Osteocyte (in vitro differentiated cells): ENCODE measurements at regions not wholly inside any gene's neighbourhood (a gene's known extent, or its start where the extent isn't known, plus 50 kb on each side); places are given as distances from the start of the nearest gene placed in this dataset.

Source experiments
- DNase-seq: peaks from one replicate; pipeline ENCODE4 v3.0.0; 2021; ENCODE audit warnings: mixed read lengths; ENCODE audit not compliant: unreplicated experiment; ENCODE audit errors: extremely low spot score
- H3K27ac Mint-ChIP-seq: one replicate; pipeline ENCODE4 v1.8.0; 2021; ENCODE audit warnings: mild to moderate bottlenecking, mixed read lengths; ENCODE audit not compliant: unreplicated experiment
- H3K27me3 Mint-ChIP-seq: one replicate; pipeline ENCODE4 v1.8.0; 2021; ENCODE audit warnings: mixed read lengths; ENCODE audit not compliant: unreplicated experiment
- H3K36me3 Mint-ChIP-seq: one replicate; pipeline ENCODE4 v1.8.0; 2021; ENCODE audit warnings: mixed read lengths; ENCODE audit not compliant: unreplicated experiment
- H3K4me1 Mint-ChIP-seq: one replicate; pipeline ENCODE4 v1.8.0; 2021; ENCODE audit warnings: mixed read lengths; ENCODE audit not compliant: unreplicated experiment
- H3K4me3 Mint-ChIP-seq: one replicate; pipeline ENCODE4 v1.8.0; 2021; ENCODE audit warnings: mild to moderate bottlenecking, moderate library complexity, mixed read lengths; ENCODE audit not compliant: unreplicated experiment
- H3K9me3 Mint-ChIP-seq: one replicate; pipeline ENCODE4 v1.8.0; 2021; ENCODE audit warnings: mixed read lengths; ENCODE audit not compliant: unreplicated experiment
- CTCF ChIP-seq: fragments of 200-600 bp; sonication (generic); IDR thresholded peaks from 2 replicates; pipeline ENCODE4 v1.5.0; 2021; ENCODE audit warnings: antibody characterized with exemption, mild to moderate bottlenecking, moderate library complexity

DNA sequence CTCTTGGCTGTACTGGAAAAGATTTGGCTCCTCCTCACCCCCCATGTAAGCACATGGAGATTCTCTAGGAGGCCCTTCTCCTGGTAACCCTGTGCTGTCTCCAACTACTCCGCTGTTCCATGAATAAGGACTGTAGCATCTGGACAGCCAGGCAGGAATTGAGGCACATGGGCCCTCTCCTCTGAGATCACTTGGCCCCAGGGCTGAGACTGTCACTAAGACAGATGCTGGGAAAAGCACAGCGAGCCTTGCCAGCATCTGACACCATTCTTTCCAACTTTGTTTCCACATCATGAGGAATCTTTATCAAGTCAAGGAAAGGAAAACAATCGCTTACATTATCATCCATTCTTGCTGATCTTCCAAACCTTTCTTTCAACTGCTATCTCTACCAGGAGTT lies 222.6 kb upstream of the INTU start:
- Mint-ChIP-seq H3K4me3 (no peak overlapping the region), H3K36me3 (peaks cover 1% of the 10 kb centered on the region), H3K4me1 (peaks cover 20% of the 10 kb centered on the region), H3K9me3 (peaks cover 14% of the 10 kb centered on the region), H3K27ac (peak overlapping the region; percentile 67), H3K27me3 (no peaks in the 10 kb centered on the region)
- no peak for DNase-seq
- TF ChIP-seq CTCF: no peak

GRCh38 chr4:127410644-127411043 lies 222.1 kb upstream of the INTU start:
- DNase-seq: no peak
- H3K4me1 Mint-ChIP-seq: peaks cover 20% of the 10 kb centered on the region
- peaks cover 14% of the 10 kb centered on the region for H3K9me3 Mint-ChIP-seq
- peaks cover 1% of the 10 kb centered on the region for H3K36me3 Mint-ChIP-seq
- no peaks in the 10 kb centered on the region for H3K27me3 Mint-ChIP-seq
- peak overlapping the region; percentile 67 for H3K27ac Mint-ChIP-seq
- no peak for TF ChIP-seq CTCF
- H3K4me3 Mint-ChIP-seq: no peak overlapping the region

GRCh38 chr4:127414951-127415606 lies 217.7 kb upstream of the INTU start:
- H3K9me3 Mint-ChIP-seq: no peaks in the 10 kb centered on the region
- H3K27ac Mint-ChIP-seq: no peak overlapping the region
- peaks cover 4% of the 10 kb centered on the region for H3K27me3 Mint-ChIP-seq

DNA sequence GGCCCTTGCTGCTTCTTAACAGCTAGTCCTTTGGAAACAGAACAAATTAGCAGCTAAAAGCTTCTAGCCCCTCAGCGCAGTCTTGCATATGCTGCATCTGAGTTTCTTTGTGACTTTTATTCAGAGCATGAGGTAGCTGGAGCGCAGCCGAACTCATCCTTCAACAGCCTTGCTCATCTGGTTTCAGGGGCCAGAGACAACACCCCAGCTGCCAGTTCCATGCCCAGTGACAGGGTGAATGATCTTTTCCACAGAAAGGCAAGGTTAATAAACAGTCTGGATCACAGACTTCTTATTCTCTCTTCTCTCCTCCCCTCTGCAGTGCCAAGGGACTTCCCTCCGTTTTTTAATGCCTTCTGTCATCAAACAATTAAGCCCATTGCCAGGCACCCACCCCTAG lies 216.6 kb upstream of the INTU start:
- Mint-ChIP-seq H3K9me3 (peaks cover 4% of the 10 kb centered on the region), H3K4me1 (peaks cover 6% of the 10 kb centered on the region), H3K36me3 (no peaks in the 10 kb centered on the region), H3K27me3 (peaks cover 9% of the 10 kb centered on the region), H3K4me3 (no peak overlapping the region), H3K27ac (no peak overlapping the region)
- TF ChIP-seq CTCF: no peak
- DNase-seq: no peak

More at GRCh38 chr4:127414951-127415606, 217.7 kb upstream of the INTU start:
- Mint-ChIP-seq H3K4me1 (peaks cover 16% of the 10 kb centered on the region), H3K4me3 (no peak overlapping the region), H3K36me3 (no peaks in the 10 kb centered on the region)
- DNase-seq: no peak
- no peak for TF ChIP-seq CTCF

DNA sequence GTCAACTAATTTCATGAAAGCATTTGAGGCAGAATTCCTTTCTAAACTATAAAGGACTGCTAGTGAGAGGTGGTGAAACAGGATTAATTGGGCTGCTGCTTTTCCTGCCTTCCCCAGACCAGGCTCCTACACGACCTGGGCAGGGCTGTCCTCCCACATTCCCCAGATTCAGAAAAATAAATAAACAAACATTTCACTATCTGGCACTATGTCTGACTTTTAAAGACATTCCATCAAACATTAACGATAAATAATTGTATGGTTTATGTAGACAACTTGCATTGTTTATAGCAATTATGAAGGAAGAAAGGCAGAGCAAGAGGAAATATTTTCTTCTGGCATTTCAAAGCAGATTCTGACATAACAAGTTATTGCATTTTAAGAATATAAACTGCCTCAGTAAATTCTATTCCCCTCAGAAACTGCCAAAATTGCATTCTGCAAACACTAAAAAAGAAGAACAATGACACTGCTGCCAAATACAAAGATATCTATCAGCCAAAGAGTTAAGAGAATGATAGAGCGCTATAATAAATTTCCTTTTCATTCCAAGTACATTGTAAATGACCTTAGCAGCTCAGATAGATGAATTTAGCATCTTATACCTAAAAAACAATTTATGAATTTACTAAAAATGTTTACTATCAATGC lies 214.7 kb upstream of the INTU start:
- no peak overlapping the region for H3K4me3 Mint-ChIP-seq
- DNase-seq: no peak
- H3K36me3 Mint-ChIP-seq: no peaks in the 10 kb centered on the region
- peaks cover 6% of the 10 kb centered on the region for H3K4me1 Mint-ChIP-seq
- peaks cover 4% of the 10 kb centered on the region for H3K9me3 Mint-ChIP-seq
- no peak overlapping the region for H3K27ac Mint-ChIP-seq
- H3K27me3 Mint-ChIP-seq: peaks cover 9% of the 10 kb centered on the region
- no peak for TF ChIP-seq CTCF
